CD4-positive, alpha-beta T cell treated with Interleukin-21 for 1 hour (primary cell): ENCODE measurements at regions not wholly inside any gene's neighbourhood (a gene's known extent, or its start where the extent isn't known, plus 50 kb on each side); places are given as distances from the start of the nearest gene placed in this dataset.

ENCODE experiments used
- DNase-seq: peaks from one replicate; pipeline ENCODE4 v3.0.0-alpha.2; 2020

GRCh38 chr5:143581649-143582048, 178.2 kb upstream of the NR3C1 start:
- DNase-seq = no peak

GRCh38 chr5:143581147-143581546, 177.7 kb upstream of the NR3C1 start:
- DNase-seq = no peak

- no peak for DNase-seq
Measured at GRCh38 chr5:143576711-143577484, 173.4 kb upstream of the NR3C1 start.

- DNase-seq = no peak
Measured at GRCh38 chr5:143575286-143575685, 171.8 kb upstream of the NR3C1 start.

GRCh38 chr5:143574236-143574635, 170.8 kb upstream of the NR3C1 start:
- no peak for DNase-seq

- no peak for DNase-seq
Measured at GRCh38 chr5:143573568-143574170, 170.2 kb upstream of the NR3C1 start.

- DNase-seq = no peak
Measured at GRCh38 chr5:143572671-143573070, 169.2 kb upstream of the NR3C1 start.

GRCh38 chr5:143571642-143572624, 168.4 kb upstream of the NR3C1 start:
- DNase-seq = no peak

- no peak for DNase-seq
Measured at GRCh38 chr5:143570989-143571388, 167.5 kb upstream of the NR3C1 start.

- DNase-seq = no peak
Measured at GRCh38 chr5:143569722-143570567, 166.5 kb upstream of the NR3C1 start.

GRCh38 chr5:143569213-143569701, 165.8 kb upstream of the NR3C1 start:
- no peak for DNase-seq

- DNase-seq = no peak
Measured at GRCh38 chr5:143567583-143568504, 164.4 kb upstream of the NR3C1 start.

- DNase-seq = no peak
Measured at GRCh38 chr5:143566139-143566538, 162.7 kb upstream of the NR3C1 start.

- no peak for DNase-seq
Measured at GRCh38 chr5:143564417-143564816, 160.9 kb upstream of the NR3C1 start.

- no peak for DNase-seq
Measured at GRCh38 chr5:143562935-143563334, 159.4 kb upstream of the NR3C1 start.

- no peak for DNase-seq
Measured at GRCh38 chr5:143561219-143561618, 157.7 kb upstream of the NR3C1 start.

GRCh38 chr5:143560378-143560777, 156.9 kb upstream of the NR3C1 start:
- no peak for DNase-seq

- no peak for DNase-seq
Measured at GRCh38 chr5:143559586-143560109, 156.2 kb upstream of the NR3C1 start.

GRCh38 chr5:143558048-143558447, 154.6 kb upstream of the NR3C1 start:
- no peak for DNase-seq

GRCh38 chr5:143557061-143557818, 153.8 kb upstream of the NR3C1 start:
- no peak for DNase-seq
